Sigmoid colon (tissue), 6 donors: ENCODE measurements at regions not wholly inside any gene's neighbourhood (a gene's known extent, or its start where the extent isn't known, plus 50 kb on each side); places are given as distances from the start of the nearest gene placed in this dataset.

Experiments
- DNase-seq: peaks from one replicate; pipeline ENCODE4 v3.0.0-alpha.2; 2019
- H3K27ac ChIP-seq, 4 donors: fragments of 200-600 bp; sonication (generic); one replicate each; pipeline ENCODE4 v1.5.1; 2016 to 2019; ENCODE audit warnings: mild to moderate bottlenecking in 1 of 4
- H3K27me3 ChIP-seq, 3 donors: fragments of 200-600 bp; sonication (generic); one replicate each; pipeline ENCODE4 v1.5.1; 2019; ENCODE audit warnings: mild to moderate bottlenecking in 1 of 3
- H3K36me3 ChIP-seq, 4 donors: fragments of 200-600 bp; sonication (generic); one replicate each; pipeline ENCODE4 v1.5.1; 2016 to 2019
- H3K4me1 ChIP-seq, 4 donors: fragments of 200-600 bp; sonication (generic); one replicate each; pipeline ENCODE4 v1.5.1; 2017 to 2019
- H3K4me3 ChIP-seq, 4 donors: fragments of 200-600 bp; sonication (generic); one replicate each; pipeline ENCODE4 v1.5.1; 2017 to 2019; ENCODE audit warnings: mild to moderate bottlenecking in 2 of 4, moderate library complexity in 1 of 4
- H3K9me3 ChIP-seq, 4 donors: fragments of 200-600 bp in 3 of 4; sonication (generic) in 3 of 4; one replicate each; pipeline versions ENCODE4 v1.5.1 to v1.6.1; 2013 to 2019
- CTCF ChIP-seq, 4 experiments: fragments of 450-650 bp in 3 of 4; fragments of 200-600 bp in 1 of 4; IDR thresholded peaks; one replicate each; pipeline ENCODE4 v1.5.1; 2016 to 2019; ENCODE audit warnings: antibody characterized with exemption in 4 of 4, mild to moderate bottlenecking in 3 of 4, moderate library complexity in 2 of 4
- EP300 ChIP-seq, 4 donors: sonication (generic); formaldehyde crosslinking; IDR thresholded peaks; one replicate each; pipeline ENCODE4 v1.6.1; 2017; ENCODE audit warnings: antibody characterized with exemption in 4 of 4
- POLR2A ChIP-seq, 2 donors: fragments of 450-650 bp; IDR thresholded peaks; one replicate each; pipeline ENCODE4 v1.6.1; 2016; ENCODE audit warnings: antibody characterized with exemption in 2 of 2, mild to moderate bottlenecking in 2 of 2, moderate library complexity in 2 of 2
- POLR2AphosphoS5 ChIP-seq, 4 donors: sonication (generic); formaldehyde crosslinking; IDR thresholded peaks; one replicate each; pipeline ENCODE4 v1.6.1; 2017; ENCODE audit warnings: antibody characterized with exemption in 4 of 4
- WGBS, 2 donors: extraction: QIAGEN DNeasy Blood & Tissue Kit; methylation state at CpG; one replicate each; pipeline ENCODE4 v1.1.7; 2013; 5-methylcytosine and 5-hydroxymethylcytosine counted together
- intact Hi-C: fragments of 100-400 bp; cut with DNase I; formaldehyde crosslinking; loops from one replicate; pipeline ENCODE4 v1.15.1; 2023
- donor health status: healthy with polysubstance abuse.
- donor health status: healthy.

- no peak for TF ChIP-seq CTCF (IDR thresholded peaks at IDR 0.05)
- TF ChIP-seq POLR2A (IDR thresholded peaks at IDR 0.05): no peak
- no peak for TF ChIP-seq EP300 (IDR thresholded peaks at IDR 0.05)
- TF ChIP-seq POLR2AphosphoS5 (IDR thresholded peaks at IDR 0.05): no peak
- DNase-seq: no peak
- 77 to 82% methylated on average over 5 of the region's 5 CpGs for WGBS, 2 donors
- intact Hi-C loops: no loop called here
- H3K4me3 ChIP-seq: no peak overlapping the region
- peaks cover 0 to 26% (median 19%) of the 10 kb centered on the region in 4 donors for H3K4me1 ChIP-seq
- H3K9me3 ChIP-seq: peaks cover 0 to 2% (median 0%) of the 10 kb centered on the region in 4 donors
- no peaks in the 10 kb centered on the region for H3K36me3 ChIP-seq
- no peak overlapping the region for H3K27ac ChIP-seq
- no peaks in the 10 kb centered on the region for H3K27me3 ChIP-seq
These were observed 65.1 kb upstream of the SRSF6 start for GRCh38 chr20:43392561-43392960.

GRCh38 chr20:43389839-43390626 lies 67.7 kb upstream of the SRSF6 start:
- 33 to 44% methylated on average over 26 of the region's 26 CpGs for WGBS, 2 donors
- peak overlapping the region in 3 of 4 donors; percentile 49 to 69 (median 64) for H3K27ac ChIP-seq

GRCh38 chr20:43389211-43389610 lies 68.5 kb upstream of the SRSF6 start:
- Histone ChIP-seq H3K4me1 (peaks cover 0 to 26% (median 19%) of the 10 kb centered on the region in 4 donors), H3K9me3 (peaks cover 0 to 2% (median 0%) of the 10 kb centered on the region in 4 donors), H3K27ac (peak overlapping the region in 3 of 4 donors; percentile 49 to 69 (median 64)), H3K4me3 (no peak overlapping the region), H3K27me3 (no peaks in the 10 kb centered on the region), H3K36me3 (no peaks in the 10 kb centered on the region)
- intact Hi-C loops: no loop called here
- TF ChIP-seq POLR2A (IDR thresholded peaks at IDR 0.05) (no peak), POLR2AphosphoS5 (IDR thresholded peaks at IDR 0.05) (peak in 3 of 4 donors; percentile 11 to 29 (median 22))
- DNase-seq: peak; percentile 71
- 52 to 55% methylated on average over 6 of the region's 6 CpGs for WGBS, 2 donors

More at GRCh38 chr20:43389839-43390626, 67.7 kb upstream of the SRSF6 start:
- no peaks in the 10 kb centered on the region for H3K27me3 ChIP-seq
- peaks cover 0 to 2% (median 0%) of the 10 kb centered on the region in 4 donors for H3K9me3 ChIP-seq
- intact Hi-C loops: no loop called here
- no peak overlapping the region for H3K4me3 ChIP-seq
- H3K36me3 ChIP-seq: no peaks in the 10 kb centered on the region
- TF ChIP-seq CTCF (IDR thresholded peaks at IDR 0.05) (no peak), POLR2AphosphoS5 (IDR thresholded peaks at IDR 0.05) (no peak), POLR2A (IDR thresholded peaks at IDR 0.05) (no peak), EP300 (IDR thresholded peaks at IDR 0.05) (no peak)
- no peak for DNase-seq
- peaks cover 0 to 26% (median 19%) of the 10 kb centered on the region in 4 donors for H3K4me1 ChIP-seq

DNA sequence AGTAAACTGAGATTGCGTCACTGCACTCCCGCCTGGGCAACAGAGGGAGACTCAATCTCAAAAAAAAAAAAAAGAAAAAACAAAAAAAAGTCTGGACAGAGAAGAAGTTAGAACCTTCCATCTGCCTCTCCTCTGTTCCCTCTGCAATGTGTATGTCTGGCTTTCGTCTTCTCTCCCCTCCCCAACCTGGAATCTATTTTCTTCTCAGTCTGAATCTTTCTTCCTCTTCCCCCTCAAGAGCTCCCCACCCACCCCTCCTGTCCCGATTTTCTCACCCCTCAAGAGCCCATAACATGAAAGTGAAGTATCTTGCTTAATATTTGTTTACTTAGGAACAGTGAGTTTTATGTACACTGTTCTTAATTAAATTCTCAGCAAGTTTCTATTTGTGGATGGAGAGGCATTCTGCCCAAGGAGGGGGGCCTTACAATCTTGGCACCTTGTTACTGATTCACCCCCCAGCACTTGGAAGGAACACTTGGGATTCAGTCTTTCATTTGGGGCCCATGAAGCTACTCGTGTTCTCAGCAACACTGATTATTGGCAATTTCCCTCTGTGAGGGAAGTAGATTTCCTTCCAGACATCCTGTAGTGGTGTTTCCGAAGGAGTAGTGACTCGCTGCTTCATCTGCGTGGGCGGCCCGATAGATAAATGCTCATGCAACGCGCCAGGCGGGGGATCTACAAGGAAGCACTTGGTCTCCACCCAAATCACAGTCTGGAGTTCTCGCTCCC lies 69.3 kb upstream of the SRSF6 start:
- Histone ChIP-seq H3K27ac (peak overlapping the region in 3 of 4 donors; percentile 49 to 69 (median 64)), H3K4me3 (no peak overlapping the region), H3K27me3 (no peaks in the 10 kb centered on the region), H3K4me1 (peaks cover 0 to 26% (median 19%) of the 10 kb centered on the region in 4 donors), H3K36me3 (no peaks in the 10 kb centered on the region), H3K9me3 (no peaks in the 10 kb centered on the region)
- DNase-seq: peak; percentile 77
- no peak for TF ChIP-seq CTCF (IDR thresholded peaks at IDR 0.05)
- no peak for TF ChIP-seq POLR2AphosphoS5 (IDR thresholded peaks at IDR 0.05)
- TF ChIP-seq EP300 (IDR thresholded peaks at IDR 0.05): no peak
- TF ChIP-seq POLR2A (IDR thresholded peaks at IDR 0.05): no peak
- 50 to 64% methylated on average over 14 of the region's 14 CpGs for WGBS, 2 donors
- intact Hi-C loops: no loop called here

GRCh38 chr20:43387737-43388136 lies 70.0 kb upstream of the SRSF6 start:
- Histone ChIP-seq H3K4me1 (peaks cover 0 to 26% (median 19%) of the 10 kb centered on the region in 4 donors), H3K27me3 (no peaks in the 10 kb centered on the region), H3K27ac (peak overlapping the region in 3 of 4 donors; percentile 49 to 69 (median 64)), H3K36me3 (no peaks in the 10 kb centered on the region), H3K4me3 (no peak overlapping the region), H3K9me3 (no peaks in the 10 kb centered on the region)
- DNase-seq: no peak
- no peak for TF ChIP-seq EP300 (IDR thresholded peaks at IDR 0.05)
- TF ChIP-seq POLR2A (IDR thresholded peaks at IDR 0.05): no peak
- TF ChIP-seq CTCF (IDR thresholded peaks at IDR 0.05): no peak
- TF ChIP-seq POLR2AphosphoS5 (IDR thresholded peaks at IDR 0.05): no peak
- 85 to 91% methylated on average over 4 of the region's 4 CpGs for WGBS, 2 donors
- intact Hi-C loops: no loop called here
